Stimulated activated CD4-positive, alpha-beta T cell treated with anti-CD3 and anti-CD28 coated beads, Interleukin-1b, Interleukin-23, amount 100 ng/mL, for 1 hour (primary cell): ENCODE measurements at regions not wholly inside any gene's neighbourhood (a gene's known extent, or its start where the extent isn't known, plus 50 kb on each side); places are given as distances from the start of the nearest gene placed in this dataset.
"Not testable (repeated sequence)": the region's sequence is repeated elsewhere in the genome, so short reads cannot be mapped to it uniquely, and the experiment has no call there.

Experiments used
- DNase-seq, 2 donors: peaks; one replicate each; pipeline ENCODE4 v3.0.0-alpha.2; 2020; ENCODE audit warnings: low read depth in 2 of 2

DNA sequence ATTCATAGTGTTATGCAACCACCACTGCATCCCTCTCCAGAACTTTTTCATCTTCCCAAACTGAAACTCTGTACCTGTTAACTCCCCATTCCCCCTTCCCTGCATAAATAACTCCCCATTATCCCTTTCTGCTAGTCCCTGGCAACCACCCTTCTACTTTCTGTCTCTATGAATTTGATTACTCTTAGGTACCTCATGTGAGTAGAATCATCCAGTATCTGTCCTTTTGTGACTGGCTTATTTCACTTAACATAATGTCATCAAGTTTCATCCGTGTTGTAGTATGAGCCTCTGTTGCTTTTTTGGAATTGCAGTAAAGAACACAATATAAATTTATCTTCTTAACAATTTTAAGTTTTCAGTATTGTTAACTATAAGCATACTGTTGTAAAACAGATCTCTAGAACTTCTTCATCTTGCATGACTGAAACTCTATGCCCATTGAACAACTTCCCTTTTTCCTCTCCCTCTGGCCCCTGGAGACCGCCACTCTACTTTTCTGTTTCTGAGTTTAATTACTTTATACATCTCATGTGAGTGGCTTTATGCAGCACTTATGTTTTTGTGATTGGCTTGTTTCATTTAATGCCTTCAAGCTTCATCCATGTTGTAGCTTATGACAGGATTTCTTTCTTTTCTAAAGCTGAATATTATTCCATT is 87.3 kb upstream of the ABCC4 start:
- no peak for DNase-seq

- DNase-seq: no peak
Observed at GRCh38 chr13:95391362-95391761, 90.1 kb upstream of the ABCC4 start.

- no peak for DNase-seq
Observed at GRCh38 chr13:95391785-95392184, 90.5 kb upstream of the ABCC4 start.

- no peak for DNase-seq
Observed at GRCh38 chr13:95392597-95392996, 91.3 kb upstream of the ABCC4 start.

GRCh38 chr13:95403349-95404140 is 102.3 kb upstream of the ABCC4 start:
- DNase-seq: no peak

- DNase-seq: peak; percentile 44 to 58
Observed at GRCh38 chr13:95404141-95404882, 103.1 kb upstream of the ABCC4 start.

DNA sequence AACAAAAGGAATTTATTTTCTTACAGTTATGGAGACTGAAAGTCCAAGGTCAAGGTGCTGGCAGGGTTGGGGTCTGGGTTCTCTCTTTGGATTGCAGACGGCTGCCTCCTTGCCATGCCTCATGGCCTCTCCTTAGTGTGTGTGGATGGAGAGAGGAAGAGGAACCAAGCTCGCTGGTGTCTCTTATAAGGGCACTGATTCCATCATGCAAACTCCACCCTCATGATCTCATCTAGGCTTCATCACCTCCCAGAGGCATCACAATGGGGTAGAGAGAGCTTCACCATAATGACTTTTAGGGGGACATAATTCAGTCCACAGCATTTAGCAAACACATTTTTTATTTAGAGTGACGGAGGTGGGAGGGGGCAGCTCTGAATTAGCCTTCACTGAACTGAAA is 104.9 kb upstream of the ABCC4 start:
- DNase-seq: no peak

DNA sequence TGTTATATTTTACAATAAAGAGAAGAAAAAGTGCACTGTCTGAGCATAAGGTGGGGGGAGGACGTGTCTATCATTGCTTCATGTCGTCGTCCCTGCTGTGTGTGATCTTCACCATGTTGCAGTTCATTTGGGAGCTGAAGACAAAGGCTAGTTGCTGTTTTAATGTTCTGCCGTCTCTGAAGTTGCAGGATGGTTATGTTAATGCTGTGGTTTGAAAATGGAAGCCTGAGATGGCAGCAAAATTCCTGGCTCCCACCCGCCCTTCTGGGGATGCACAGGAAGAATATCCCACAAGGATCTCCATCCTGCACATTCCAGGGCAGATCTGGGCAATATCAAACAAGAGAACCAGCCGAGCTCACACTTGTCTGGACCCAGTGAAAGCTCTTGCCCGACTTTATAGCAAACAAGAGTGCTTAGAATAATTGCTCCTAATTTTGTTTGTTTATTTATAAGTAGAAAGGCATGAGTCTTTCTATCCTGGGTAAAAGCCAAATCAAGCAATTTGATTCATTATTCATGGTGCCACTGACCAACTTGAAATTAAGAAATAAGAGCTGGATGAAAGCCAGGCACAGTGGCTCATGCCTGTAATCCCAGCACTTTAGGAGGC is 110.3 kb upstream of the ABCC4 start:
- no peak for DNase-seq

- no peak for DNase-seq
Observed at GRCh38 chr13:95418946-95419345, 117.7 kb upstream of the ABCC4 start.

DNA sequence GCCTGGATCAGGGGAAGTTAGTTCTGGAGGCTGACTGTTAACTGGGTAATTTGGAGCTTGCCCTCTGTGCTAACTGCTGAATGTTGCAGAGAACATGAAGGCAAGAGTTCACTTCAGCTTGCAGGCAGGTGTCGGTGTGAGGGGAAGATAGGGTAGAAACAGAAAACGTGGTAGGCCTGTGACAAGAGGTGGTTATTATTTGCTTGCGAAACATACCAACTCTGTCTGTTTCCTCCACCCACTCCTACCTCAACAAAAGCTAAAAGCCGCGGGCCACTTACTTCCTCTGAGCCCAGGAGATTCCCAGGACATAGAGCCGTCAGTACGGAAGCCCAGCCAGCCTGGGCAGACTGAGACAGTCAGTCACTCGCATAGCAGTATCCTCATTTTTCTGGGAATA is 119.2 kb upstream of the ABCC4 start:
- DNase-seq: no peak

GRCh38 chr13:95426631-95427030 is 125.4 kb upstream of the ABCC4 start:
- DNase-seq: no peak

- DNase-seq: not testable (repeated sequence)
Observed at GRCh38 chr13:95430525-95430924, 122.0 kb upstream of the CLDN10 start.

DNA sequence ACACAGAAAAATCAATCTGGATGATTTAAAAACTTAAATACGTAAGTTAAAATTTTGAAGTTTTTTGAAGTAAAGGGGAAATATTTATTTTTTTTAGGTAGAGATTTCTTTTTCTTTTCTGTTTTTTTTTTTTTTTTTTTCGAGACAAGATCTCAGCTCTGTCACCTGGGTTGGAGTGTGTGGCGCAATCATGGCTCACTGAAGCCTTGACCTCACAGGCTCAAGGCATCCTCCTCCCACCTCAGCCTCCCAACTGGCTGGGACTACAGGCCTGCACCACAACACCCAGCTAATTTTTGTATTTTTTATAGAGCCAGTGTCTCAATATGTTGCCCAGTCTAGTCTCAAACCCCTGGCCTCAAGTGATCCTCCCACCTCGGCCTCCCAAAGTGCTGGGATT is 120.4 kb upstream of the CLDN10 start:
- no peak for DNase-seq

DNA sequence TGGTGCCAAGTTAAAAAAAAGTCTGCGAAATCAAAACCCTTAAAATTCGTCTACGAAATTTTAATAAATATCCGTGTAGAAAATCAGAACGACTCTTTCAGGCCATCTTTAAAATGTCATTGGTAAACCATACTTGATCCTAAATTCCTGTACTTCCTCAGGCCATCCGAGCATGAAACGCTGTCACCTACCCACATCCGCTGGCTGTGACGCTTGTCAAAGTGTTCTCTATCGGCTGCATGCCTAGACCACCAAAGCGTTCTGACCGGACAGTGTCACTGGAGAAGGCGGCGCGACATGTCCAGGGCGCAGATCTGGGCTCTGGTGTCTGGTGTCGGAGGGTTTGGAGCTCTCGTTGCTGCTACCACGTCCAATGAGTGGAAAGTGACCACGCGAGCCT is 119.0 kb upstream of the CLDN10 start:
- no peak for DNase-seq

GRCh38 chr13:95434111-95434510 is 118.4 kb upstream of the CLDN10 start:
- DNase-seq: no peak

GRCh38 chr13:95437561-95437960 is 115.0 kb upstream of the CLDN10 start:
- no peak for DNase-seq

DNA sequence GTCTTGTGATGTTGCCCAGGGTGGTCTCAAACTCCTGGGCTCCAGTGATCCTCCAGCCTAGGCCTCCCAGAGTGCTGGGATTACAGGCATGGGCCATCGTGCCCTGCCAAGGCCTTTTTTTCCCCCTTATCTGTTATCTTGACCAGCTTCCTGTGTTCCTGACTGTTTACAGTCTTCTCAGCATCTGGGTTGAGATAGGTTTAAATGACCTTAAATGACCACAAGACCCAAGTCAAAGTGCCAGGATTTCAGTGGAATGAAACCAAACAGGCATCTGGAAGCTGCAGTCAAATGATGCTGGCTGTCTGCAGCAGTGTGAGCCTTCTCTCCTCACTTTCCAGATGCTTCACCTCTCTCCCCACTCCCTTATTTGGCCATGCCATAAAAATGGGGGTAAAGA is 114.2 kb upstream of the CLDN10 start:
- no peak for DNase-seq

- DNase-seq: no peak
Observed at GRCh38 chr13:95440441-95441088, 112.0 kb upstream of the CLDN10 start.

DNA sequence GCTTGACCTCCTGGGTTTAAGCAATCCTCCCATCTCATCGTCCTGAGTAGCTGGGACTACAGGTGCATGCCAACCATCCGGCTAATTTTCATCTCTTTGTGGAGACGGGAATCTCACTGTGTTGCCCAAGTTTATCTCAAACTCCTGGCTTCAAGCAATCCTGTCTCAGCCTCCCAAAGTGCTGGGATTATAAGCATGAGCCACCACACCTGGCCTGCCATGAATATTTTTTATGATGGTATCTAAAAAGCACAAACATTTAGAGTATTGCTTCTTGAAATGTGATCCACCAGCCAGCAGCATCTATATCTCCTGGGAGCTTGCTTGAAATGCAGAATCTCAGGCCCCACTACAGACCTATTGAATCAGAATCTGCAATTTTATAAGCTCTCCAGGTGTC is 111.2 kb upstream of the CLDN10 start:
- DNase-seq: no peak

DNA sequence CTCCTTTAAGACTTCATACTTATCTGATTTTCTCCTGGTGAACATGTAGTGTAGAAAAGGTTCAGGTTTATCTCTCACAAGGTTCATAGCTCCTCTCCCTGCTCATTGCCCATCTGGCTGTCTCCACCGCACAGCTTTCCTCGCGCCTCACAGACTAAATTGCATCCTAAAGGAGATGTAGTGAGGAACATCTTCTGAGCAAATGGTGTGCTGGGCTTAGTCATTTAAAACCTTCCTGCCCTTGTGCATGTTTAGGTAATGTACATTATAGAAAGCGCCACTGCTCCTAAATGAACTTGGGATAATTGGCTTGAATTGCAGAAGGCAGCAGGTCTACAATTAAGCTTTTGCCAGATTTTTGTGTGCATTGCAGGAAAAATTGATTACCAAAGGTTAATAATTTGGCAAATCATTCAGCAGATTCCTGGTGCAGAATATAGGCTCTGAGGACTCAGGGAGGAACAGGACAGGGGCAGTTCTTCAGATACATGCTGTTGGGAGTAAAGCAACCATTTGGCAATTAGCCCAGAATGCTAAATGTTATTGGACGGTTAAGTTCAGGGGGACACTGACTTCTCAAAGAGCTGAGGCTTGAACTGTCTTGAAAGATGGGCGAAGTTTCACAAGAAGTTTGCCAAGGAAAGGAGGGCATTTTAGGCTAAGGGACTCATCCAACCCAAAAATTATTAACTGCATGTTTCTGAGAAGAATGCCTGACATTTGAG is 108.4 kb upstream of the CLDN10 start:
- DNase-seq: no peak

- no peak for DNase-seq
Observed at GRCh38 chr13:95445131-95445530, 107.4 kb upstream of the CLDN10 start.
